ENCODE measurements at regions not wholly inside any gene's neighbourhood (a gene's known extent, or its start where the extent isn't known, plus 50 kb on each side); places are given as distances from the start of the nearest gene placed in this dataset.

GRCh38 chr7:136079066-136079465 is 101.9 kb upstream of the MTPN start:
- DNase-seq (ENCODE audit: low read depth), result no peak
- H3K4me3 ChIP-seq (ENCODE audit: low read depth, low read length), result no peak overlapping the region
- TF ChIP-seq CTCF (conservative IDR thresholded peaks at IDR 0.05; ENCODE audit: low read depth, low read length), result no peak

- TF ChIP-seq CTCF (conservative IDR thresholded peaks at IDR 0.05; ENCODE audit: low read depth, low read length), result no peak
- H3K4me3 ChIP-seq (ENCODE audit: low read depth, low read length), result no peak overlapping the region
- DNase-seq (ENCODE audit: low read depth), result no peak
Observed at GRCh38 chr7:136078630-136079029, 101.5 kb upstream of the MTPN start.

- no peak for DNase-seq (ENCODE audit: low read depth)
- TF ChIP-seq CTCF (conservative IDR thresholded peaks at IDR 0.05; ENCODE audit: low read depth, low read length), result no peak
- no peak overlapping the region for H3K4me3 ChIP-seq (ENCODE audit: low read depth, low read length)
Observed at GRCh38 chr7:136076954-136077353, 99.8 kb upstream of the MTPN start.

GRCh38 chr7:136074843-136075242 is 97.7 kb upstream of the MTPN start:
- TF ChIP-seq CTCF (conservative IDR thresholded peaks at IDR 0.05; ENCODE audit: low read depth, low read length), result no peak
- DNase-seq (ENCODE audit: low read depth), result no peak
- H3K4me3 ChIP-seq (ENCODE audit: low read depth, low read length), result no peak overlapping the region

GRCh38 chr7:136072447-136072846 is 95.3 kb upstream of the MTPN start:
- no peak overlapping the region for H3K4me3 ChIP-seq (ENCODE audit: low read depth, low read length)
- no peak for DNase-seq (ENCODE audit: low read depth)
- no peak for TF ChIP-seq CTCF (conservative IDR thresholded peaks at IDR 0.05; ENCODE audit: low read depth, low read length)

GRCh38 chr7:136070736-136071505 is 93.8 kb upstream of the MTPN start:
- H3K4me3 ChIP-seq (ENCODE audit: low read depth, low read length), result no peak overlapping the region
- no peak for DNase-seq (ENCODE audit: low read depth)
- TF ChIP-seq CTCF (conservative IDR thresholded peaks at IDR 0.05; ENCODE audit: low read depth, low read length), result no peak
